IPS-NIHi11 (cell line): ENCODE measurements at regions not wholly inside any gene's neighbourhood (a gene's known extent, or its start where the extent isn't known, plus 50 kb on each side); places are given as distances from the start of the nearest gene placed in this dataset.
"Not testable (repeated sequence)": the region's sequence is repeated elsewhere in the genome, so short reads cannot be mapped to it uniquely, and the experiment has no call there.

Experiments
- DNase-seq: peaks from one replicate; pipeline ENCODE4 v3.0.0; 2012; ENCODE audit warnings: mixed read lengths, low spot score

- DNase-seq, result no peak
Observed at GRCh38 chr6:150767571-150768018, 97.9 kb upstream of the MTHFD1L start.

- DNase-seq, result no peak
Observed at GRCh38 chr6:150770637-150771036, 94.9 kb upstream of the MTHFD1L start.

GRCh38 chr6:150773969-150774368 is 91.5 kb upstream of the MTHFD1L start:
- DNase-seq, result no peak

- DNase-seq, result no peak
Observed at GRCh38 chr6:150775415-150776203, 89.9 kb upstream of the MTHFD1L start.

- DNase-seq, result no peak
Observed at GRCh38 chr6:150777736-150778135, 87.8 kb upstream of the MTHFD1L start.

GRCh38 chr6:150783813-150784212 is 81.7 kb upstream of the MTHFD1L start:
- DNase-seq, result no peak

- DNase-seq, result no peak
Observed at GRCh38 chr6:150787429-150787828, 78.1 kb upstream of the MTHFD1L start.

- no peak for DNase-seq
Observed at GRCh38 chr6:150788089-150788488, 77.4 kb upstream of the MTHFD1L start.

- not testable (repeated sequence) for DNase-seq
Observed at GRCh38 chr6:150789906-150790305, 75.6 kb upstream of the MTHFD1L start.

- DNase-seq, result no peak
Observed at GRCh38 chr6:150791717-150792116, 73.8 kb upstream of the MTHFD1L start.

GRCh38 chr6:150797949-150798348 is 67.6 kb upstream of the MTHFD1L start:
- no peak for DNase-seq

- no peak for DNase-seq
Observed at GRCh38 chr6:150799276-150799805, 66.2 kb upstream of the MTHFD1L start.

GRCh38 chr6:150800674-150801314 is 64.7 kb upstream of the MTHFD1L start:
- no peak for DNase-seq

- DNase-seq, result no peak
Observed at GRCh38 chr6:150806790-150807189, 58.7 kb upstream of the MTHFD1L start.

GRCh38 chr6:150813319-150813992 is 52.0 kb upstream of the MTHFD1L start:
- DNase-seq, result peak; percentile 38

- DNase-seq, result peak; percentile 23
Observed at GRCh38 chr6:150813993-150814359, 51.5 kb upstream of the MTHFD1L start.
